OCI-M2 (cell line): ENCODE measurements at regions not wholly inside any gene's neighbourhood (a gene's known extent, or its start where the extent isn't known, plus 50 kb on each side); places are given as distances from the start of the nearest gene placed in this dataset.

Experiments used
- DNase-seq: peaks from one replicate; lab custom pipeline; 2025; ENCODE audit not compliant: unreplicated experiment; lab: John Stamatoyannopoulos, UW

GRCh38 chr15:66615846-66616245 lies 50.0 kb upstream of the LCTL start:
- no peak for DNase-seq

GRCh38 chr15:66617137-66618090 lies 51.6 kb upstream of the LCTL start:
- no peak for DNase-seq

DNA sequence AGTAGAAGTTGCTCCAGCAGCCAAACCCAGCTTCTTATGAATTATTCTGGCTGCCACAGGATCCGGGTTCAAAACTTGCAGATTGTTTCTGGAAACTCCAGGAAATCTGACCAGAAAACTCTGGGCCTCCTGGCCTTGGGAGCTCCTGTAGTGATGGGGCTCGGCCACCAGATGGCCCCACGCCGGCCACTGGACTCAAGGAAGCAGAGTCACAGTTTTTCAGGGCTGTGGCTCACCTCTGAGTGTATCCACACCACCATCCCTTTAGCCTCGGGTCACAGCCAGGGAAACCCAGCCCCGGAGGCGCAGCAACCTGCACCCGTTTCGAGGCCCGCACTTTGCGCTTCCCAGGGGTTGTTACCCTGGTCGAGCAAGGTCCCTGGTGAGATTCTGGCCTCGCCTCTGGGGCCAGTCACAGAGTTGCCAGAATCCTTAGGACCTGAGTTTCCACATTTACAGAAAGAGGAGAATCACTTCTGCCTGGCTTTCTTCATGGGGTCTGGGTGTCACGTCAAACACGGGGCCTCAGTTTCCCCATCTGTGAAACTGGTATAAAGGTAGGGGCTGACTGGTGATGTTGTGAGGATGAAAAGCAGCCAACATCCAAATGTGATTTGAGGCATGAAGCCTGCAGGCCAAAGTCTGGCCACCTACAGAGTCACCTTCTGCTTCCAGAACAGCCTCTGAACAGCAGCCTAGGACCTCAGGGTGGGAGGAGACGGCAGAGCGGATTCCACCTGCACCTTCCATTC lies 53.5 kb upstream of the LCTL start:
- DNase-seq = no peak

DNA sequence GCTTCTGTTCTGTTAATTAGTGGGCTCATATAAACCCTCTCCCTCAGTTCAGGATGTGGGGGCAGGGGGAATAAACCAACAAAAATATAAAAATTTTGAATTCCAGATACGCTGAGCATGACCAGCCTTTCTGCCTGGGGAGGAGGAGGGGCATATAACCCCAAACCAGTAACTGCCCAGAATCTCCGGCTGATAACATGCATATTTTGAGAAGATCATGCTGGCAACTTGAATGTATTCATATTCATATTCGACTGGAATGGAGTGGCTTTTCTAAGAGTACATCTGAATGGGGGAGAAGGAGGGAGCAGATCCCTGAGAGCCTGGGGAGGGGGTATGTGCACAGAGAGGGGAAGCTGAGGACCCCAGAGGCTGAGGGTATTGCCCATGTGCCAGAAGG lies 54.5 kb upstream of the LCTL start:
- DNase-seq = no peak

GRCh38 chr15:66620744-66621344 lies 55.0 kb upstream of the LCTL start:
- no peak for DNase-seq

DNA sequence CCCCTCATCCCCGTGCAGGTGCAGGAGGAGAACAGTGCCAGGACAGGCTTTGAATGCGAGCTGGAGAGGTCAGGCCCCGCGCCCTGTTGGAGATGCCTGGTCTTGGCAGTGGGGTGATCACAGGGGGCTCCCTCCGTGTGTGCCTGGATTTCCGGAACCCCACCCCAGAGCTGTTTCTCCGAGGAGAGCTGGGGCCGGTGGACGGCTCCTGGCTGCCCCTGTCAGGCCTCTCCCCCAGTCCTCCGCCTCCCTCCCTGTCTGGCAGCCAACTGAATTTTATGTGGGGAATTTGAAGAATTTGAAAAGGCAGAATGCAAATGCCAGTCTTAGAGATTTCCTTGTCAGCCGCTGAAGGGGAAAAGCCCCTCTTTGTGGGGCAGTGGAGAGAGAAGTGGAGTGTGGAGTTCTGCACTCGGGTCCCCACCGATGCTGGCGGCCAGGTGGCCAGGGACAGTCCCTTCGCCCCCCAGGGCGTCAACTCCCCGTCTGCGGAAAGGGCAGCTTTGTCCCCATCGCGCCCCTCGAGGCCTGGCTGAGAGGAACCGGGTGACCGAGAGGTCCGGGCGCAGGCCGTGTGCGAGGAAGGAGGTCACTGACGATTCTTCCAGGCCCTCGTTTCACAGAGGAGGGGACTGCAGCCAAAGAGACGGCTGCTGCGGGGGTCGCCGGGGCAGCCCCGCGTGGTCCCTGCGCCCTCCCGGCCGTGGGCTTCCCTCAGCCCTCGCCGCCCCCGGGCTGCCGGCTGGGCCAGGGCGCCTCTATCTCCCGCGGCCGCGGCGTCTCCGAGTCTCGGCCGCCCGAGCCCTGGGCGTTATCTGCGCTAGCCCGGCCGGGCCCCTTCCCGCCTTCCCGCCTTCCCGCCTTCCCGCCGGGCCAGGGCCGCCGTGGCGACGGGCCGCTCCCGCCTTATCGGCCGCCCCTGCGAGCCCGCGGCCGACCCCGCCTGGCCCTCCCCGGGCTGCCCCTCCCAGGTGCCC lies 56.0 kb upstream of the LCTL start:
- no peak for DNase-seq

GRCh38 chr15:66622591-66623022 lies 56.8 kb upstream of the LCTL start:
- no peak for DNase-seq

DNA sequence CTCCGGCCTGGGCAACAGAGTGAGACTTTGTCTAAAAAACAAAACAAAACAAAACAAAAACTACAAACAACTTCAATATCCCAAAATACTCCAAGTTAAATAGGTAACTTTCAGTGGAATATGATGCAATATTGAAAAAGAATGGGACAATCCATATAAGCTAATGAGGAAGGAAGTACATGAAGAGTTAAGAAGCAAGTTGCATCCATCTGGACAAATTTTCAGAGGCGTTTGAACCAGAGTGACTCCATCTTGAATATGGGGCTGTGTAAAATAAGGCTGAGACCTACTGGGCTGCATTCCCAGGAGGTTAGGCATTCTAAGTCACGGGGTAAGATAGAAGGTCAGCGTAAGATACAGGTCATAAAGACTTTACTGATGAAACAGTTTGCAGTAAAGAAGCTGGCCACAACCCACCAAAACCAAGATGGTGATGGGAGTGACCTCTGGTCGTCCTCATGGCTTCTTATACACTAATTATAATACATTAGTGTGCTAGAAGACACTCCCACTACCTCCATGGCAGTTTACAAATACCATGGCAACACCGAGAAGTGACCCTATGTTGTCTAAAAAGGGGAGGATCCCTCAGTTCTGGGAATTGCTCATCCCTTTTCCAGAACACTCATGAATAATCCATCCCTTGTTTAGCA lies 58.1 kb upstream of the LCTL start:
- DNase-seq = no peak

- no peak for DNase-seq
Observed at GRCh38 chr15:66625531-66625930, 59.7 kb upstream of the LCTL start.

DNA sequence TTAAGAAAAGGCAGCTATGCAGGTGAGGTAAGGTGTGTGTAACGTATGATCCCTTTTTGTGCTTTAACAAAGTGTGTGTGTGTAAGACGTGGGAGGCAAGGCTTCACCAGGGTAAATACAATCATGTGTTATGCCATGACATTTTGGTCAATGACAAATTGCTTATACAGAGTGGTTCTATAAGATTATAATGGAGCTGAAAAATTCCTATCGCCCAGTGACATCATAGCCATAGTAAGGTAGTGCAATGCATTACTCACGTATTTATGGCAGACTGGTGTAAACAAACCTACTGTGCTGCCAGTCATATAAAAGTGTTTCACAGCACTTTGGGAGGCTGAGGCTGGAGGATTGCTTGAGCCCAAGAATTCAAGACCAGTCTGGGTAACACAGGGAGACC lies 60.2 kb upstream of the LCTL start:
- no peak for DNase-seq

DNA sequence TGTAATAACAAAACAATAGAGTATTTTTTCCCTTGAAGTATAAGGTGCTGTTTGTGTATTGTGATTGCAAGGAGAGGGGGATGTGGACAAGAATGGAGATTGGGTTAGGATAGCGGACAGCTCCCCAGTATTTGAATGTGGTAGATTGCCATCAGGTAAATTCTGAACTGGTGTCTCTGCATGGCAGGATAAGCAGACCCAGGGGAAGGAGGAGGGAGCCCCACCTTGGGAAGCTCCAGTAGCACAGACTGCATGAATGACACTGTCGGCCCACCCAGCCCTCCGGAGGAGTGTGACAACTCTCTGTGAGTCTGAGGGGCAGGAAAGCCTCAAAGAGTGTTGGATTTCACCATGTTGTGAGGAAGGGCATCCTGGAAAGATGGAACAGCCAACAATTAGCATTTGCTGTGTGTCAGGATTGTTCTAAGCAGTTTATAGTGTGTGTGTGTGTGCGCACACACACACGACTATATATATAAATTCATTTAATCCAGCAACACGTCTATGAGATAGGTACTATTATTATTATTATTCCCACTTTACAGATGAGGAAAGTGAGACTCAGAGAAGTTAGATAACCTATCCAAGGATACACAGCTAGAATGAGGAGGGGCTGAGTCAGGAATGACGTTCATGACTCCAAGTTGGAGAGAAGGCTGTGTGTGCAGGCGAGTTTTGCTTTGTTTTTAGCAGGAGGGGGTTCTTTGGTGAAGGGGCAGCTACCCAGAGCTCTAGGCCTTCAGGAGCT lies 63.4 kb upstream of the LCTL start:
- no peak for DNase-seq

GRCh38 chr15:66629817-66630576 lies 64.2 kb upstream of the LCTL start:
- DNase-seq = no peak

- peak; percentile 76 for DNase-seq
Observed at GRCh38 chr15:66630801-66631351, 65.1 kb upstream of the LCTL start.

DNA sequence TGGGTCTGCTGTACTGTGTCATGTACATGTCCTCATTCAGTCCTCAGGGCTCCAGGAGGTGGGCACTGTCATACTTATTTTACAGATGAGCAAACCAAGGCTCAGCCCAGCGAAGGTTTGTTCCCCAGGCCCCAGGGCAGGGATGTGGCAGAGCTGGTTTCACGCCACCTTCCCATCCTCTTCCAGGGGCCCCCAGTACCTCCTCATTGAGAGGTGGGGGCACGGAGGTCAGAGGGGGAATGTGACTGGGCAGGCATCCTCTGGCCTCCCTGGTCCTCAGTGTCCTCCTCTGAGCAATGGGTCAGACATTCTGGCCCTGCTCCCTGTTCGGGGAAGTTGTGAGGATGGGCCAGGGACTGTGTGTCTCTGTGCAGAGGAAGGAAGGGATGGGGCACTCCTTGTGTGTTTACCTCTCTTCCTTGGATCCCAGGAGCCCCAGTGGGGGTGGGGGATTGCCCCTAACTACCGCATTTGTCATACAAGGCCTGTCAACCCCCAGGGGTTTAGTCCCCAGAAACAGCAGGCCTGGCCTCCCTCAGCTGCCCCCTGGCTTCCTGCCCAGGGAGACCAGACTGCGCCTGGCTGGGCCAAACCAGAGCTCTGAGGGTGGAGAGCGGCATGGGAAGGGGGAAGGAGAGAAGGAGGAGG lies 65.9 kb upstream of the LCTL start:
- no peak for DNase-seq

GRCh38 chr15:66633041-66633937 lies 67.5 kb upstream of the LCTL start:
- no peak for DNase-seq

GRCh38 chr15:66633938-66634250 lies 68.1 kb upstream of the LCTL start:
- no peak for DNase-seq

DNA sequence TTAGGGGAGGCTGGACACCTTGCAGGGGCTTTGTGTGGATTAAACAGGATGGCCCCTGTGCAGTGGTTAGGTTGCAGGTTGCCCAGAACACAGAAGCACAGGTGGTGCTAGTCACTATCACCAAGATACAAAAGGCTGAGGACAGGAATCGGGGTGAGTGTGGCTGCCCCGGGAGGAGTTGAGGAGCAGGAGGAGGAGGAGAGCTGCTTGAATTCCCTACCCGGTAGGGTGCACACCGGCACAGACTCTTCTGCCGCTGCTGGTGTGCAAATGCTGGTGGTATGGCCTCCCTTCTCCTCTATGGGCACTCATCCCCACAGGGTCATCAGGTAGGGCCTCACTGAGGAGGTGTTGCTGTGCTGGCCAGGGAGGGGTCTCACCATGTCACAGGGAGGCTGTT lies 67.5 kb upstream of the SMAD6 start:
- no peak for DNase-seq
